ENCODE measurements at regions not wholly inside any gene's neighbourhood (a gene's known extent, or its start where the extent isn't known, plus 50 kb on each side); places are given as distances from the start of the nearest gene placed in this dataset.

DNA sequence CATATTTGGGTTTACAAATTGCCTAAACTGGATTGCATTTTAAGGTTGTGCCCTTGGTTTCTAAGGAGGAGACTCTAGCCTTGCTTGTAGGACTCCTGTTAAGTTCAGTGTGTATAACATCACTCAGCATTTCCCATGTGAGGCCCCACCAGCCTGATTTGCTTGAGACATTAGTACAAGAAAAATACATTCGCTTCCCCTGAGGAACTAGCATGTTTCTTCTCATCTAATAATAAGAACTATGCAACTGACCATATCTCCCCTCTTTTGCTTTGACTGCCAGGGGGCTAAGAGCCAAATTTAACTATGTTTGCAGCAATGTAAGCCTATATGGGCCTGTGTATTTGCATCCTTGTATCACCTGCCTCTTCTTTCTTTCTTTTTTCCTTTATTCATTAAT, 737.9 kb downstream of the INHBA start:
- TF ChIP-seq POLR2AphosphoS5 (IDR thresholded peaks at IDR 0.05) (no peak), EP300 (IDR thresholded peaks at IDR 0.05) (no peak)
- TF ChIP-seq, protein P1, sequence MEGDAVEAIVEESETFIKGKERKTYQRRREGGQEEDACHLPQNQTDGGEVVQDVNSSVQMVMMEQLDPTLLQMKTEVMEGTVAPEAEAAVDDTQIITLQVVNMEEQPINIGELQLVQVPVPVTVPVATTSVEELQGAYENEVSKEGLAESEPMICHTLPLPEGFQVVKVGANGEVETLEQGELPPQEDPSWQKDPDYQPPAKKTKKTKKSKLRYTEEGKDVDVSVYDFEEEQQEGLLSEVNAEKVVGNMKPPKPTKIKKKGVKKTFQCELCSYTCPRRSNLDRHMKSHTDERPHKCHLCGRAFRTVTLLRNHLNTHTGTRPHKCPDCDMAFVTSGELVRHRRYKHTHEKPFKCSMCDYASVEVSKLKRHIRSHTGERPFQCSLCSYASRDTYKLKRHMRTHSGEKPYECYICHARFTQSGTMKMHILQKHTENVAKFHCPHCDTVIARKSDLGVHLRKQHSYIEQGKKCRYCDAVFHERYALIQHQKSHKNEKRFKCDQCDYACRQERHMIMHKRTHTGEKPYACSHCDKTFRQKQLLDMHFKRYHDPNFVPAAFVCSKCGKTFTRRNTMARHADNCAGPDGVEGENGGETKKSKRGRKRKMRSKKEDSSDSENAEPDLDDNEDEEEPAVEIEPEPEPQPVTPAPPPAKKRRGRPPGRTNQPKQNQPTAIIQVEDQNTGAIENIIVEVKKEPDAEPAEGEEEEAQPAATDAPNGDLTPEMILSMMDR (IDR thresholded peaks at IDR 0.05), result no peak
